D721Med (cell line): ENCODE measurements at regions not wholly inside any gene's neighbourhood (a gene's known extent, or its start where the extent isn't known, plus 50 kb on each side); places are given as distances from the start of the nearest gene placed in this dataset.

ENCODE experiments used
- DNase-seq: peaks from one replicate; pipeline ENCODE4 v3.0.0; 2011; ENCODE audit warnings: low spot score; ENCODE audit not compliant: insufficient read length
- FAIRE-seq: peaks from 2 replicates; lab custom pipeline; 2011; peaks lifted over from hg19 to GRCh38; lab: Jason Lieb, UNC
- TF ChIP-seq, protein P1 (sequence below): IDR thresholded peaks from 2 replicates; pipeline ENCODE4 v1.5.1; 2012; ENCODE audit warnings: mild to moderate bottlenecking, control low read depth; ENCODE audit not compliant: insufficient read depth; ENCODE audit errors: missing control alignments

DNA sequence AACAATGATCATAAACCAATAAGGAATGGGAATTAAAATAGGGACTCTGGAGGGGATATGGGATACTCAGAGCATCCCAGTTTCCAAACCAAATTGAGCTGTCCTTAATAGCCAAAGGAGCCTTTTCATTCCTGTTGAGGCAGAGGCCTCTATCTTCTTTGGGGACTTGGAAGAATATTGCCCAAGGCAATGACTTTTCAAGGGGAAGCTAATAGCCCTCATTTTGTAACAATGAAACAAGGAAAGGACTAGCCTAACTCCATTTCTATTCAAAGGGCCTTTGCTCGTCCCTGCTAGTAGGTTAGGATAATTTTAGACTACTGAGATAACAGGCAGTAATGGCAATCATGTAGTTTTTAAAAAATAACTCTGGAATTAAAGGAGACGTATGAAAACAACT, 789.8 kb upstream of the SLITRK5 start:
- FAIRE-seq (no peak), DNase-seq (no peak)
- TF ChIP-seq, protein P1, sequence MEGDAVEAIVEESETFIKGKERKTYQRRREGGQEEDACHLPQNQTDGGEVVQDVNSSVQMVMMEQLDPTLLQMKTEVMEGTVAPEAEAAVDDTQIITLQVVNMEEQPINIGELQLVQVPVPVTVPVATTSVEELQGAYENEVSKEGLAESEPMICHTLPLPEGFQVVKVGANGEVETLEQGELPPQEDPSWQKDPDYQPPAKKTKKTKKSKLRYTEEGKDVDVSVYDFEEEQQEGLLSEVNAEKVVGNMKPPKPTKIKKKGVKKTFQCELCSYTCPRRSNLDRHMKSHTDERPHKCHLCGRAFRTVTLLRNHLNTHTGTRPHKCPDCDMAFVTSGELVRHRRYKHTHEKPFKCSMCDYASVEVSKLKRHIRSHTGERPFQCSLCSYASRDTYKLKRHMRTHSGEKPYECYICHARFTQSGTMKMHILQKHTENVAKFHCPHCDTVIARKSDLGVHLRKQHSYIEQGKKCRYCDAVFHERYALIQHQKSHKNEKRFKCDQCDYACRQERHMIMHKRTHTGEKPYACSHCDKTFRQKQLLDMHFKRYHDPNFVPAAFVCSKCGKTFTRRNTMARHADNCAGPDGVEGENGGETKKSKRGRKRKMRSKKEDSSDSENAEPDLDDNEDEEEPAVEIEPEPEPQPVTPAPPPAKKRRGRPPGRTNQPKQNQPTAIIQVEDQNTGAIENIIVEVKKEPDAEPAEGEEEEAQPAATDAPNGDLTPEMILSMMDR: no peak

DNA sequence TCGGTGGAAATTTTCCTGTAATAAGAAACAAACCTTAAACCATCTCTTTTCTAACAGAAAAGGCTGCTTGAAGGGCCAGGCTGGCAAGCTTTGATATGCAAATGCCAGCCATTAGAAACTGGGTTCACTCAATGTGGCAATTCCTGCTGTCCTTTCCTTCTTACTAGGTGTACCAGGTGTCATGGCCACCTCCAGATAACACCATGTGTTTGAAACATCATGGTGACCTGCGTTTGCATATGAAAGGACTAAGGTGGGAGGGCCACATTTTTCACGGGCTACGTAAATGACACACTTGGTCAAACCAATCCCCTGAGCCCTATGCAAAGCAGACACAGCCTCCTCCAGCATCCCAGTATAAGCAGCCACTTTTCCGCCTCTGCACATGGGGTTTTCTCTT, 789.1 kb upstream of the SLITRK5 start:
- TF ChIP-seq, protein P1: no peak
- DNase-seq: no peak
- FAIRE-seq: no peak

DNA sequence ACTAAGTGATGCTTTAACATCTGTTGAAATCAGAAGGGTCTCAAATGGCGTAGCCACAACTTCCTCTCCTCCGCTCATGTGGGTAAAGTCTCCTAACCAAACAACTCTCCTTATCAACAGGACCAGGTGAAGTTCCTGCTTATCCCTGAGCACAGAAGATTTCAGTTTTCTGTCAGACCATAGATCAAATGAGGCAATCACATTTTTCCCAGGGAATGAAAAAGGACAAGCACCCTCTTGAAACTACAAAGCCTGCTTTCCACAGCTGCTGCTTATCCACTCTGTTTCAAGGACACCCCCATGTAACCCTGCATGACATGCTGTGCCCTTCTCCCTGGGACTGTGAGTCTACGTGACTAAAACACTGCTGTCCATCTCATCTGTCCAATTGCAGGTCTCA, 788.3 kb upstream of the SLITRK5 start:
- DNase-seq (no peak), FAIRE-seq (no peak)
- TF ChIP-seq, protein P1: no peak

DNA sequence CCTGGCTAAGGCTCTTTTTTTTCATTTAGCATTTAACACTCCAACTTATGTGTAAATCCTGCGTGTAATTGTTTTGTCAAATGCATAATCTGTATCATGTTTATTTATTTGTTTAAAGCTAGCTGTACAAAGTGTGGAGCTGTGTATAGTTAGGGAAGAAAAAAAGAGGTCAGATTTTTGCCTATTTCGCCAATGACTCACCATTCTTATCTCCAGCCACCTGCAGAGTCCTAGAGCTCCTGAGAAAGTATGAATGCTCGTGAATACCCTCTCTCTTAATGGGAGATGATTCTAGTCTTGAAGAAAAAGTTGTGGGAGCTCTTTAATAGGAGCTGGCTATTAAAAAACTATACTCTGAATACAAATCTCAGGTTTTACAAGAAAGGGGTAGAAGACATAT, 778.8 kb upstream of the SLITRK5 start:
- FAIRE-seq (no peak), DNase-seq (no peak)
- TF ChIP-seq, protein P1: no peak

DNA sequence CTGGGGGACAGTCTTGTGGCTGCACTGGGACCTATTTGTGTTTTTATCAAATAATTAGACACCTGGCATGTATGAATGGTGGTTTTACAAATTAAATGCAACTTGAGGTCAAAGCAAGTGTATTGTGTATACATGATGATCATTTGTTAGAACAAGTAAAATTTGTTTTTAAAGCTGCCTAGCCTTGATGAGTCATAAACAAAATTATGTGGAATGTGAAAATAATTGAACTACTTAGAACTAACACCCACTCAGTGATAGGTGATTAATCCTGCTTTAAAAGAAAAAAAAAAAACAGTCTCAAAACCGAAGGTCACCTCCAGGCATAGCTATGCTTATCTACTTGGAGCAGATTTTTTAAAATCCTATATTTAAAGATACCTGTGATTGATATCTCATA, 770.3 kb upstream of the SLITRK5 start:
- TF ChIP-seq, protein P1: no peak
- no peak for DNase-seq
- no peak for FAIRE-seq

DNA sequence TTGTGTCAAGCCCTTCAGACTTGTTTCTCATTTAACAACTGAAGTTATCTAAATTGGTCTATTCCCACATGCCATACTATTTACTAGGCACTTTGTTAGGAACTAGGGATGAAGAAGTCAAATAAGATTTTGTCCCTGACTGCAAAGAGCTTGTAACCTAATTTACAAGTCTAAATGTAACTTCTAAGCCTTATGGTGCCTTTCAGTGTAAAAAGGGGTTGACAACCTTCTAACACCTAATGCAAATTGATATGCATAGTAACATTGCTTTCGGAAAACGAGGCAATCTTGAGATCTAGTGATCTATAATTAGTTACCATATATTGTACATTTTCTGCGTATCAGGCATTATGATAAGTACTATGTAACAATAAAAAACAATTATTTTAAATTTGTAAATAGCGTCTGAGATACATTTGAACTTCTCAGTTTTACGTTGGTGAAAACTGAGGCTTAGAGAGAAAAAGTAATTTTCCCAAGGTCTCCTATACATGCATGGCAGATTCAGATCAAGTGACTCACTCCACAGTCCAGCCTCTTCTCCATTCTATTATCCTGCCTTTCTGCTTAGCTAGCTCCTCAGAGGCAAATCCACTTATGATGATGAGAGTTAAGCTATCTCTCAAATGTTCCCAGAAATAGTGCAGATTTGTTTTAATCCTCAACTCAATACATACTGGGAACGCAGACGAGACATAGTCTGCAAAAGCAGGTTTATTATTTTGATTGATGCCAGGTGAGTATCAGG, 764.9 kb upstream of the SLITRK5 start:
- FAIRE-seq (peak; percentile 100), DNase-seq (no peak)
- TF ChIP-seq, protein P1: no peak

DNA sequence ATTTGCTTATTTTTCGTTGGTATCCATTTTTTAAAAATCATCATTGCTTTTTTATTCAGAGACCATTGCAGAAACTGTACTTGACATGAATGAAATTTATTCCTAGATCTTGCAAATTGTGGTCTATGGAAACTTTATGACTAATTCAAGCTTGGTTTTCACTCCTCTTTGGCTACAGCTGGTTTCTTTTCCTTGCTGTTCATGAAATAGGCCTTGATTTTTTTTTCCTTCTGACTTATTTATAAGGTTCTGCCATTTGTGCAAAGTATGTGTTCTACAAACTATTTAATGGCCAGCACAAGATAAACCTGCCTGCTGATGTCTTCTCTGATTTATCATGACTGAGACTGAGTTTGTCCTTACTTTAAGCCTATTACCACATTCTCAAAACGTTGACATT, 764.0 kb upstream of the SLITRK5 start:
- DNase-seq (no peak), FAIRE-seq (peak; percentile 35)
- TF ChIP-seq, protein P1: no peak
